ENCODE measurements at regions not wholly inside any gene's neighbourhood (a gene's known extent, or its start where the extent isn't known, plus 50 kb on each side); places are given as distances from the start of the nearest gene placed in this dataset.

GRCh38 chr2:8529706-8530277 is 152.1 kb upstream of the ID2 start:
- no peak for DNase-seq

- DNase-seq: no peak
Measured at GRCh38 chr2:8531481-8531880, 150.4 kb upstream of the ID2 start.

DNA sequence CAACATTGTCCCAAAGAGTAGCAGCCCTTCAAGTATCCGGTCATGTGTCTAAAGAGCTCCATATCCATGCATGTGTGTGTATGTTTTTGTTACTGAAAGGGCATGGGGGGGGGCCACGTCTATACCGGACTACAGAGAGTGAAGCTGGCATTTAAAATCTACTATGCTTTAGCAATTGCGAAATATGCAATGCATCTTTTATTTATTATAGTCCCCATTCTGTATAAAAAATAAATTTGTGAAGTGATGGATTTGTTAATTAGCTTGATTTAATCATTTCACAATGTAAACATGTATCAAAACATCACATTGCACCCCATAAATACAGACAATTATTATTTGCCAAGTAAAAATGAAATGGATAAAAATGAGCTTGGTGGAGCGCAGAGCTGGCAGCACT is 149.4 kb upstream of the ID2 start:
- no peak for DNase-seq

DNA sequence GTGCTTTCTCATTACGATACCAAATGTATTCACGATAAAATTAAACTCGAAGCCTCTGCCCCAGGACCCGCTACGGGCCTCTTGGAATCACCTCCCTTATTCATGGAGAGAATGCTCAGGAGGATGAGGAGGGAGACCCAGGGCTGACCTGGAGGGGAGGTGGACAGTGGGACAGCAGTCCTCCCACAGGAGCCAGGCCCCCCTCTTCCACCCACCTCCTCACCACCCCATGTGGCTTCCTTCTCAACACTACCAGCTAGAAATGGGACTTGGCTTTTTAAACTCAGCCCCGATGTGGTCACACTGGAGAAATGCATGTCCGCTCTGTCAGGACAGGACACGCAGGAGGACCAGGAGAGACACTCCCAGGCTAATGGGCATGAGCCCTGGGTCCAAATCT is 147.9 kb upstream of the ID2 start:
- DNase-seq: no peak

DNA sequence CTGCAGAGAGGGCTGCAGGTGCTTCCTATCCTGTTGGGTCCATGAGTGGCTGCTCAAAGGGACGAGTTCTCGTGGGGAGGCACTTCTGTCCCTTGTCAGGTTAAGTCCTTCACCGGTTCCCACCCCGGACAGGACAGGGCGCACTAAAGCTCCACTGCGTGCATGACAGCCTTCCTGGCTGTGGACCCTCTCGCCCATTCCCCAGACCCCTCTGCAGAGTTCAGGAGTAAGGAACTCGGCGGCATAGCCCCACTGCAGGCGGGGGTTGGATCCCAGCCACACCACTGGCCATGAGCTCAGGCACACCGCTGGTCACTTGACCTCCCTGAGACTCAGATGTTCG is 147.5 kb upstream of the ID2 start:
- no peak for DNase-seq

GRCh38 chr2:8534729-8535468 is 147.0 kb upstream of the ID2 start:
- no peak for DNase-seq

DNA sequence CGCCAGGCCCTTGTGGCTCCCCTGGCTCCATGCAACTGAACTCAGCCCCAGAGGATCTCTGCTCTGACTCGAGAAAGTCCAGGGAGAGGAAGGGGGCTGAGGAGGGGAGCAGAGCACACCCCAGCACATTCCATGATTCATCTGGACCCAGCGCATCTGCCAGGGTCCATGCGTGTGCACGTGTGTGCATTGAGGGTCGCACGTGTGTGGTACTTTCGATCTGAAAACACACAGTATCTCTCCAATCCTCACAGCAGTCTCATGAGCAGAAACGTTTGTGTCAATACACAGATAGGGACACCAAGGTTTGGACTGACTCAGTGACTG is 146.4 kb upstream of the ID2 start:
- no peak for DNase-seq

- DNase-seq: no peak
Measured at GRCh38 chr2:8535821-8536685, 145.8 kb upstream of the ID2 start.

- no peak for DNase-seq
Measured at GRCh38 chr2:8536686-8537561, 144.9 kb upstream of the ID2 start.

GRCh38 chr2:8537562-8538155 is 144.2 kb upstream of the ID2 start:
- no peak for DNase-seq

DNA sequence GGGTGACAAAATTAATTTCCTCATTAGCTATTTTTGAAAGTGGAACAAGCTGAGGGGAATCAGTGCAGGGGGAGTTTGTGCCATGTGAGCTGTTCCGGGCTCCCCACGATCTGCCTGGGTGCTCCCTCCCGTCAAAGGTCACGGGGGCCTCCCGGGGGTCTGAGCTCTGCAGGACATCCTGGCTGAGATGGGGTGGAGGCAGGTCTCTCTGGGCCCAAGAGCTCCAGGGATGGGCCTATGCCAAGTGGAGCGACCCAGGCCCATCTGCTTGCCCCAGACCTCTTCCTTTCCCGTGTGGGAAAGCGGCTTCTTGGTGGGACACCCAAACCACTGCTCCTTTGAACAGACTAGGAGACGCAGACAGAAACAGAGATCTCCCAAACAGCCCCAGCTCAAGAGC is 143.3 kb upstream of the ID2 start:
- DNase-seq: no peak

- no peak for DNase-seq
Measured at GRCh38 chr2:8538931-8539621, 142.8 kb upstream of the ID2 start.

DNA sequence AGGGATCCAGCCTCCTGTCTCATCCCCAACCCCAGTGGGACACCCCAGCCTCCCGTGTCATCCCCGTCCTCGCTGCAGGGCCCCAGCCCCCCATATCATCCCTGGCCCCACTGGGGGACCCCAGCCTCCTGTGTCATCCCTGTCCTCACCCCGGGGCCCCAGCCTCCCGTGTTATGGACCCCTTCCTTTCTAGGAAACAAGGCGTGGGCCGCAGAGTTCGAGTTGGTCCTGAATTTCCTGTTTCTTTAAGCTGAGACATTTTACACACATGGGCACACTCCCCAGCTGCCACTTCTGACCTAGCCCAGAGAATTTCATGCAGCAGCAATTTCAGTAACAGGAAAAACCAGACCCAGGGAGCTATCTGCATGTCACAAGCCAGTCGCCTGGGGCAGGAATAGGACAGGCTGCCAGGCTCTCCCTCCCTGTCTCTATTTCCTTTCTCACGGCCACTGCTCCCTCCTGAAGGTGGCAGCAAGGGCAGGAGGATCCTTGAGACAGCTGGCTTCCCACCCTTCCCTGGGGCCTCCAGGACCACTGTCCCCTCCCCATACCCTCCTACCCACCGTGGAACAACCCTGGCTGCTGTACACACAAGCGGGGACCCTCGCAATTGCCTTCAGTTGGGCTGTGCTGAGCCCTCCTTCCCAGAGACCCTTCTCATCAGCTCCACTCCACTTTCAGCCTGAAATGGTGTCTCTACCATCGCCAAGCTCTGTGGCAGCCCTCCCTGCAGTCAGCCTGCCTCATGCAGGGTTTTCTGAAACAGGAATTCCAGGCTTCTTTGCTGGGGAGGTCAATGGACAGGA is 141.9 kb upstream of the ID2 start:
- DNase-seq: no peak

- no peak for DNase-seq
Measured at GRCh38 chr2:8540552-8541055, 141.3 kb upstream of the ID2 start.

- DNase-seq: no peak
Measured at GRCh38 chr2:8541223-8541622, 140.6 kb upstream of the ID2 start.

DNA sequence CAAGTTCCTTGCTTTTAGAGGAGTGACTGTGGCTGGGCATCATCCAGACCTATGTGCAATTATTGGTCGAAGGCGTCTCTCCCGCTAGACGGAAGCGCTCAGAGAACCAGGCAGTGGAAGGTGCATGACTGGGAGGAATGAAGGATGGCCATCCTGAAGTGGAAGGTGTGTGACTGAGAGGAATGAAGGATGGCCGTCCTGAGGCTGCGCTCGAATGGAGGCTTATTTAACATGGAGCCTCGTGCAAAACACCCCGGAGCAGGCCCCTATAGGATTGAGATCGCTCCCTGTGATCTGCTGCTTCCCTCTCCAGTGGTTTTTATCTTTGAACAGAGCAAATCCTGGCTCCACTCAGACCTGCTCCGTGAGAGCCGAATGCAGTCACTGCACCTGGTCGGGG is 140.2 kb upstream of the ID2 start:
- no peak for DNase-seq

DNA sequence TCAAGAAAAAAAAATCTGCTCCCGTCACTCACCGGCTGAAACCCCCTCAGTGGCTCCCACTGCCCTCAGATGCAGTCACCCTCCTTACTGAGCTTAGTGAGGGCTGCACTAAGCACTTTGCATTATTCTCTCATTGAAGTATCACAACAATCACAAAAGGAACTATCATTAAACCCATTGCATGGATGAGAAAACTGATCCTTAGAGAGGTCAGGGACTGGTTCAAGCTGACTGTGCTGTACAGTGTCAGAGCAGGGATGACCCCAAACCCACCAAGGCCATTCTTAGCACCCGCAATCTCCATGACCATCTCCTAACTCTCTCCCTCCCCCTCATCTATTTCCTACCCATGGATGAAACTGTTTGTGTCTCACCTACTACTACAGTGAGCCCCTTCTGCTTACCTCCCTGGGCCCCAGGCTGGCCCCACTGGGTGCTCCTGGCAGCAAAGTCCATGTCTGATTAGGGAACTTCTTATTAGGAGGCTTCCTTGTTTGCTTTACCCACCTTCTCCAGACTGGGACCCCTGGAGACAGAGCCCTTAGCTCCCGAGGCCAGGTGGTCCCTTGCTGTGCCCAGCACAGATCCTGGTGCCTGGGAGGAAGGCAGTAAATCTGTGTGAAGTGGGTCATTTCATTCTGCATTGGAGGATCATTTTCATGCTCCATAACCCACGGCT is 139.3 kb upstream of the ID2 start:
- no peak for DNase-seq

DNA sequence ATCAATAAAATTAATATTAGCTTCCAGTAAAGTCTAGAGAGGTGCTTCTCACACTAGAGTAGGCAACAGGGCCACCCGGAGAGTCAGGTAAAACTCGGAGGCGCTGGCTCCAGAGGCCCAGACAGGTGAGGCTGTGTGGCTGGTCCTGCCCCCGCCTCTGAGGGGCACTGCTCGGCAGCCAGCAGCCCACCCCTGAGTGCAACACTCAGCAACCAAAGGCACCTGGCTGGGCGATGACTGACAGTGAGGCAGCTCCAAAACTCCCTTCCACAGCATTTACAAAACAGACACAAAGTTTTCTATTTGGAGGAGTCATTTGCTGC is 138.8 kb upstream of the ID2 start:
- DNase-seq: peak; percentile 66

DNA sequence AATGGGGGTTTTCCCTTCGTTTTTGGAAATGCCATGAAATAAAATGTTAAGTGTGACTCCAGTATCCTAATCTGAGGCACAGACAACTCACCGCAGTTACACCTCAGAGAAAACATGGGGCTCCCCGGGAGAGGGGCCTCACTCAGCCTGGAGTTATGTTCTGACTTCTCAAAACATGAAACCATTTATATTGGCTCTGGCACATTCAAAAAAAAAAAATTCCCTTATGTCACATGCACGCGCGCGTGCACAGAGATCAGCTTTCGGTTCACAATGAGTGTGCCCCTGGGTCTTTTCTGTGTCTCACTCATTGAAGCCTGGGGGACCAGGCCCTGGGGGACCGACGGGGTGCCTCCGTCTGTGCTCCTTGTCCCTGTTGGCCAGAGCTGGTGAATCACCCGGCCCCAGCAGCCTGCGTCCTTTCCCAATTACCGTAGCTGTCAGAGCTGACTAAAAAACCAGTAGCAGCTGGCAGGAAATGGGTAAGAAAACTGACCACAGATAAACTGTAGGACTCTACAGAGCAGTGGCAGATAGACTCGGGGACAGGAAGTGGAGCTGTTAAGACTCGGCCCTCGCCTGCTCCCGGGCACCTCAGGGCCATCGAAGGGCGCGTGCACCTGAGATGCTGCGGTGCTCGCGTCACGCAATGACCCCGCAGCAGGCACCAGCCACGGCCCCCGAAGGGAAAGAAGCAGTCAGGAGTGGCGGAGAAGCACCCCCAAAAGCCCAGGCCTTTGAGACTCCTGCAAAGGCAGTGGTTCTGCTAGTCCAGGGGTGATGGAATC is 138.3 kb upstream of the ID2 start:
- DNase-seq: peak; percentile 87
